ENCODE measurements at regions not wholly inside any gene's neighbourhood (a gene's known extent, or its start where the extent isn't known, plus 50 kb on each side); places are given as distances from the start of the nearest gene placed in this dataset. TPM values are rescaled to one million over a fixed set of nuclear protein-coding genes. Genes with fewer than 3 reads are reported as not detected.

DNA sequence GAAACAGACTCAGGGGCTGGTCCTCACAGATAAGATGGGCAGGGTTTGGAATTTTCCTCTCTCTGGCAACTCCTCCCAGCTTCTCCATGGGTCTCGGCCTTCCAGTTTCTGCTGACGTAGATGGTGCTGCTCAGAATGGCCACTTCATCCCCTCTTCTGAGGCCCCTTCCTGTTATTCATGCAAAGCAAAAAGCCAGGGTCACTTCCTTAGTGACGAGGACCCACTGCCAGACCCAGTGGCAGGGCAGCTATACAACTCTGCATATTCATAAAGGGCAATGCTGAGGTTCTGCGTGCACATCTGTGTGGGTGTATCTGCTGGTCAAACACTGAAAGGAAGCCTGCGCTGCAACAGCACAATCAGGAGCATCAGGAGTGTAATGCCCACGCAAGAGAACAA is 108.8 kb downstream of the WSCD1 start:
- no peaks in the 10 kb centered on the region for H3K36me3 ChIP-seq
- TF ChIP-seq POLR2A (IDR thresholded peaks at IDR 0.05), result no peak
- TF ChIP-seq, protein P1, sequence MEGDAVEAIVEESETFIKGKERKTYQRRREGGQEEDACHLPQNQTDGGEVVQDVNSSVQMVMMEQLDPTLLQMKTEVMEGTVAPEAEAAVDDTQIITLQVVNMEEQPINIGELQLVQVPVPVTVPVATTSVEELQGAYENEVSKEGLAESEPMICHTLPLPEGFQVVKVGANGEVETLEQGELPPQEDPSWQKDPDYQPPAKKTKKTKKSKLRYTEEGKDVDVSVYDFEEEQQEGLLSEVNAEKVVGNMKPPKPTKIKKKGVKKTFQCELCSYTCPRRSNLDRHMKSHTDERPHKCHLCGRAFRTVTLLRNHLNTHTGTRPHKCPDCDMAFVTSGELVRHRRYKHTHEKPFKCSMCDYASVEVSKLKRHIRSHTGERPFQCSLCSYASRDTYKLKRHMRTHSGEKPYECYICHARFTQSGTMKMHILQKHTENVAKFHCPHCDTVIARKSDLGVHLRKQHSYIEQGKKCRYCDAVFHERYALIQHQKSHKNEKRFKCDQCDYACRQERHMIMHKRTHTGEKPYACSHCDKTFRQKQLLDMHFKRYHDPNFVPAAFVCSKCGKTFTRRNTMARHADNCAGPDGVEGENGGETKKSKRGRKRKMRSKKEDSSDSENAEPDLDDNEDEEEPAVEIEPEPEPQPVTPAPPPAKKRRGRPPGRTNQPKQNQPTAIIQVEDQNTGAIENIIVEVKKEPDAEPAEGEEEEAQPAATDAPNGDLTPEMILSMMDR (IDR thresholded peaks at IDR 0.05), result no peak
- no peak overlapping the region for H3K4me3 ChIP-seq (replicated peaks in 1 of 3)
- no peaks in the 10 kb centered on the region for H3K9me3 ChIP-seq
- H3K27me3 ChIP-seq, result no peaks in the 10 kb centered on the region
- intact Hi-C loops (cut with DNase I), result no loop called here
- 39 to 49% methylated on average over 6 of the region's 6 CpGs for WGBS, 2 donors
- H3K27ac ChIP-seq, result no peak overlapping the region
- DNase-seq, result no peak
- no peaks in the 10 kb centered on the region for H3K4me1 ChIP-seq

DNA sequence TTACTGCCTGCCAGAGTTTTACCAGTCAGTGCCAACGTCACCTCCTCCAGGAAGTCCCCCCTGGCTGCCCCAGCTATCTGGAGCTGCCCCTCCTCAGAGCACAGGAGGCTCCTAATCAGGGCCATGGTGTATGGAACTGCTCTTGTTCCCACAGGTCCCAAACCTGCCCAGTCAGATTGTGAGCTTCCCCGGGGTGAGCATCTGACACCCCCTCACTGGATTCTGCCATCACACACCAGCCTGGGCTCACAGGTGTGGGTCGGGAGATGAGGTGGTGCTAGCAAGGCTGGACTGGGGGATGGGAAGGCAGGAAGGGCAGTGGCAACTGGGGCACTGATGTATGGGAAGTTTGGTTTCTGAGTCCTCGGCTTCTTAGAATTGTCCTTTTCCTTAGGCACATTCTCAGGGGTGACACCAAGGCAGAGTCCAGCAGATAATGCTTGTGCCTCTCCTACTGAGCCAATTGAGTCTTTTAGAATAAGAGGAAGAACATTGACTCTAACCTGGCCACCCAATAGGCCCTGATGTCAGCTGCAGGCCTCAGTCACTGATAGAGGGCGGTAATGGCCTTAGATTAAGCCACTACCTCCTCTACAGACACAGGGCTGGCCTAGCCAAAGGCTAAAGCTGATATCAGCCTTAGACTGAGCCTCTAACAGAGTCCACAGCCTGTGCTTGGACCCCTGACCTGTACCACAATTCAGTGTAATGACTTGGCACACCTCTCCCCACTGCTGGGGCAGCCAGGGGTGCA is 107.9 kb downstream of the WSCD1 start:
- H3K4me1 ChIP-seq, result no peaks in the 10 kb centered on the region
- DNase-seq, result no peak
- H3K27ac ChIP-seq, result no peak overlapping the region
- H3K9me3 ChIP-seq, result no peaks in the 10 kb centered on the region
- H3K36me3 ChIP-seq, result no peaks in the 10 kb centered on the region
- TF ChIP-seq, protein P1 (IDR thresholded peaks at IDR 0.05), result no peak
- no peak for TF ChIP-seq POLR2A (IDR thresholded peaks at IDR 0.05)
- H3K27me3 ChIP-seq, result no peaks in the 10 kb centered on the region
- 70 to 78% methylated on average over 3 to 5 of the region's 5 CpGs for WGBS, 2 donors
- intact Hi-C loops (cut with DNase I), result no loop called here
- H3K4me3 ChIP-seq (replicated peaks in 1 of 3), result no peak overlapping the region

Small RNAs in the stretch of these regions (small RNA-seq; reads per million reads assigned to genes)
- not detected for gene RNU6-1264P

Data from thyroid gland (tissue), 4 donors.